Neural cell (in vitro differentiated cells): ENCODE measurements at regions not wholly inside any gene's neighbourhood (a gene's known extent, or its start where the extent isn't known, plus 50 kb on each side); places are given as distances from the start of the nearest gene placed in this dataset.

Source experiments
- EP300 ChIP-seq: fragments of 450-650 bp; conservative IDR thresholded peaks from 2 replicates; pipeline ENCODE4 v1.6.1; 2014; ENCODE audit warnings: antibody characterized with exemption, mild to moderate bottlenecking, moderate library complexity; ENCODE audit not compliant: poor library complexity, severe bottlenecking
- EZH2 ChIP-seq: fragments of 200-600, 300-800 bp; shearing (Covaris generic), sonication (generic); IDR thresholded peaks from 2 replicates; pipeline ENCODE4 v1.6.1; 2014; ENCODE audit warnings: antibody characterized with exemption, low read length, borderline replicate concordance, mild to moderate bottlenecking; ENCODE audit not compliant: insufficient read depth, poor library complexity, severe bottlenecking
- POLR2AphosphoS5 ChIP-seq: IDR thresholded peaks from 2 replicates; pipeline ENCODE4 v1.6.1; 2012
- RAD21 ChIP-seq: fragments of 450-650 bp; conservative IDR thresholded peaks from 2 replicates; pipeline ENCODE4 v1.6.1; 2014; ENCODE audit warnings: antibody characterized with exemption, mild to moderate bottlenecking, moderate library complexity
- SMC3 ChIP-seq: fragments of 450-650 bp; conservative IDR thresholded peaks from 2 replicates; pipeline ENCODE4 v1.6.1; 2014; ENCODE audit warnings: antibody characterized with exemption, mild to moderate bottlenecking, moderate library complexity; ENCODE audit not compliant: poor library complexity
- TAF1 ChIP-seq: IDR thresholded peaks from 2 replicates; pipeline ENCODE4 v1.6.1; 2012; ENCODE audit warnings: low read depth
- TF ChIP-seq, protein P1 (sequence below): fragments of 450-650 bp; IDR thresholded peaks from 2 replicates; pipeline ENCODE4 v1.5.1; 2014; ENCODE audit warnings: antibody characterized with exemption, mild to moderate bottlenecking, moderate library complexity; ENCODE audit not compliant: poor library complexity, severe bottlenecking
- TF ChIP-seq, protein P2 (sequence below): IDR thresholded peaks from 2 replicates; pipeline ENCODE4 v1.6.1; 2012; ENCODE audit warnings: borderline replicate concordance

DNA sequence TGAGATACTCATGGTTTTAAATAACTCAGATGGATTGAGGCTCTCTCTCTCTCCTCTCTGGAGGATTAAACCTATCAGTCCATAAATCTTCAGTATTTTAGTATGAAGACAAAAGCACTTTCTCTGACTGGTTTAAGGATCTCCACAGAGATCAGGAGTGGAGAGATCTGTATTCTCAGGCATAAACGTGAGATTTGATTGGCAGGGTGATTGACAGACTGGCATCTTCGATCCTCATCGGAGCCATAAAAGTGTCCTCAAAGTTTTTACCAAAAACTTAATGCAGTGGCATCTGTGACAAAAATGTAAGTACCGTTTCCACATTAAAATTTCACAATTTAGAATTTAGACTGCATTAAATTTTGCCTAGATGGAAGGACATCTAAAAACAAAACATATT is 870.1 kb downstream of the KCNJ2 start:
- no peak for TF ChIP-seq POLR2AphosphoS5
- TF ChIP-seq, protein P1, sequence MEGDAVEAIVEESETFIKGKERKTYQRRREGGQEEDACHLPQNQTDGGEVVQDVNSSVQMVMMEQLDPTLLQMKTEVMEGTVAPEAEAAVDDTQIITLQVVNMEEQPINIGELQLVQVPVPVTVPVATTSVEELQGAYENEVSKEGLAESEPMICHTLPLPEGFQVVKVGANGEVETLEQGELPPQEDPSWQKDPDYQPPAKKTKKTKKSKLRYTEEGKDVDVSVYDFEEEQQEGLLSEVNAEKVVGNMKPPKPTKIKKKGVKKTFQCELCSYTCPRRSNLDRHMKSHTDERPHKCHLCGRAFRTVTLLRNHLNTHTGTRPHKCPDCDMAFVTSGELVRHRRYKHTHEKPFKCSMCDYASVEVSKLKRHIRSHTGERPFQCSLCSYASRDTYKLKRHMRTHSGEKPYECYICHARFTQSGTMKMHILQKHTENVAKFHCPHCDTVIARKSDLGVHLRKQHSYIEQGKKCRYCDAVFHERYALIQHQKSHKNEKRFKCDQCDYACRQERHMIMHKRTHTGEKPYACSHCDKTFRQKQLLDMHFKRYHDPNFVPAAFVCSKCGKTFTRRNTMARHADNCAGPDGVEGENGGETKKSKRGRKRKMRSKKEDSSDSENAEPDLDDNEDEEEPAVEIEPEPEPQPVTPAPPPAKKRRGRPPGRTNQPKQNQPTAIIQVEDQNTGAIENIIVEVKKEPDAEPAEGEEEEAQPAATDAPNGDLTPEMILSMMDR: no peak
- TF ChIP-seq EP300: no peak
- TF ChIP-seq RAD21: no peak
- TF ChIP-seq SMC3: no peak
- TF ChIP-seq EZH2: no peak
- no peak for TF ChIP-seq TAF1
- TF ChIP-seq, protein P2, sequence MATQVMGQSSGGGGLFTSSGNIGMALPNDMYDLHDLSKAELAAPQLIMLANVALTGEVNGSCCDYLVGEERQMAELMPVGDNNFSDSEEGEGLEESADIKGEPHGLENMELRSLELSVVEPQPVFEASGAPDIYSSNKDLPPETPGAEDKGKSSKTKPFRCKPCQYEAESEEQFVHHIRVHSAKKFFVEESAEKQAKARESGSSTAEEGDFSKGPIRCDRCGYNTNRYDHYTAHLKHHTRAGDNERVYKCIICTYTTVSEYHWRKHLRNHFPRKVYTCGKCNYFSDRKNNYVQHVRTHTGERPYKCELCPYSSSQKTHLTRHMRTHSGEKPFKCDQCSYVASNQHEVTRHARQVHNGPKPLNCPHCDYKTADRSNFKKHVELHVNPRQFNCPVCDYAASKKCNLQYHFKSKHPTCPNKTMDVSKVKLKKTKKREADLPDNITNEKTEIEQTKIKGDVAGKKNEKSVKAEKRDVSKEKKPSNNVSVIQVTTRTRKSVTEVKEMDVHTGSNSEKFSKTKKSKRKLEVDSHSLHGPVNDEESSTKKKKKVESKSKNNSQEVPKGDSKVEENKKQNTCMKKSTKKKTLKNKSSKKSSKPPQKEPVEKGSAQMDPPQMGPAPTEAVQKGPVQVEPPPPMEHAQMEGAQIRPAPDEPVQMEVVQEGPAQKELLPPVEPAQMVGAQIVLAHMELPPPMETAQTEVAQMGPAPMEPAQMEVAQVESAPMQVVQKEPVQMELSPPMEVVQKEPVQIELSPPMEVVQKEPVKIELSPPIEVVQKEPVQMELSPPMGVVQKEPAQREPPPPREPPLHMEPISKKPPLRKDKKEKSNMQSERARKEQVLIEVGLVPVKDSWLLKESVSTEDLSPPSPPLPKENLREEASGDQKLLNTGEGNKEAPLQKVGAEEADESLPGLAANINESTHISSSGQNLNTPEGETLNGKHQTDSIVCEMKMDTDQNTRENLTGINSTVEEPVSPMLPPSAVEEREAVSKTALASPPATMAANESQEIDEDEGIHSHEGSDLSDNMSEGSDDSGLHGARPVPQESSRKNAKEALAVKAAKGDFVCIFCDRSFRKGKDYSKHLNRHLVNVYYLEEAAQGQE: no peak
